ENCODE measurements at regions not wholly inside any gene's neighbourhood (a gene's known extent, or its start where the extent isn't known, plus 50 kb on each side); places are given as distances from the start of the nearest gene placed in this dataset.

GRCh38 chr11:121933694-121934093, 182.3 kb downstream of the BLID start:
- H3K9me3 Mint-ChIP-seq (ENCODE audit: low read depth, unreplicated experiment) = no peaks in the 10 kb centered on the region
- no peak overlapping the region for H3K27ac Mint-ChIP-seq (ENCODE audit: unreplicated experiment)
- DNase-seq = no peak
- no TSS peak for BruUV-seq (replicated peaks)
- TF ChIP-seq, protein P1, sequence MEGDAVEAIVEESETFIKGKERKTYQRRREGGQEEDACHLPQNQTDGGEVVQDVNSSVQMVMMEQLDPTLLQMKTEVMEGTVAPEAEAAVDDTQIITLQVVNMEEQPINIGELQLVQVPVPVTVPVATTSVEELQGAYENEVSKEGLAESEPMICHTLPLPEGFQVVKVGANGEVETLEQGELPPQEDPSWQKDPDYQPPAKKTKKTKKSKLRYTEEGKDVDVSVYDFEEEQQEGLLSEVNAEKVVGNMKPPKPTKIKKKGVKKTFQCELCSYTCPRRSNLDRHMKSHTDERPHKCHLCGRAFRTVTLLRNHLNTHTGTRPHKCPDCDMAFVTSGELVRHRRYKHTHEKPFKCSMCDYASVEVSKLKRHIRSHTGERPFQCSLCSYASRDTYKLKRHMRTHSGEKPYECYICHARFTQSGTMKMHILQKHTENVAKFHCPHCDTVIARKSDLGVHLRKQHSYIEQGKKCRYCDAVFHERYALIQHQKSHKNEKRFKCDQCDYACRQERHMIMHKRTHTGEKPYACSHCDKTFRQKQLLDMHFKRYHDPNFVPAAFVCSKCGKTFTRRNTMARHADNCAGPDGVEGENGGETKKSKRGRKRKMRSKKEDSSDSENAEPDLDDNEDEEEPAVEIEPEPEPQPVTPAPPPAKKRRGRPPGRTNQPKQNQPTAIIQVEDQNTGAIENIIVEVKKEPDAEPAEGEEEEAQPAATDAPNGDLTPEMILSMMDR (IDR thresholded peaks at IDR 0.05; ENCODE audit: unreplicated experiment) = no peak
- no peaks in the 10 kb centered on the region for H3K27me3 Mint-ChIP-seq (ENCODE audit: unreplicated experiment)
- CTCF ChIA-PET = no interaction called here
- intact Hi-C loops (cut with micrococcal nuclease; ENCODE audit: unreplicated experiment) = no loop called here
- H3K4me1 Mint-ChIP-seq (ENCODE audit: low read depth, unreplicated experiment) = no peaks in the 10 kb centered on the region
- no peaks in the 10 kb centered on the region for H3K36me3 Mint-ChIP-seq (ENCODE audit: insufficient read depth, unreplicated experiment)
- no peak overlapping the region for H3K4me3 Mint-ChIP-seq (ENCODE audit: low read depth, unreplicated experiment)

DNA sequence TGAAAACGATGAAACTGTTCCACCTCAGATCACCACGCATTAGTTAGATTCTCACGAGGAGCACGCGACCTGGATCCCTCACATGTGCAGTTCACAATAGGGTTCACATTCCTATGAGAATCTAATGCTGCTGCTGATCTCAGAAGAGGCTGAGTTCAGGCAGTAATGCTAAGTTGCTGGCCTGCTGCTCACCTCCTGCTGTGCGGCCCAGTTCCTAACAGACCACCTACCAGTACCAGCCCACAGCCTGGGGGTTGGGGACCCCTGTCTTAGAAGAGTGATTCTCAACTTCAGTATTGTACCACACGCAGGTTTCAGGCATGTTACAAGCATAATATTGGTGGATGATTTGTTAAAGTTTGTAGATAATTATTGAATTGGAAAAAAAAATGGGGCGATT, 182.7 kb downstream of the BLID start:
- CTCF ChIA-PET = no interaction called here
- H3K27ac Mint-ChIP-seq (ENCODE audit: unreplicated experiment) = no peak overlapping the region
- no peak for DNase-seq
- no TSS peak for BruUV-seq (replicated peaks)
- TF ChIP-seq, protein P1 (IDR thresholded peaks at IDR 0.05; ENCODE audit: unreplicated experiment) = no peak
- intact Hi-C loops (cut with micrococcal nuclease; ENCODE audit: unreplicated experiment) = no loop called here
- H3K27me3 Mint-ChIP-seq (ENCODE audit: unreplicated experiment) = no peaks in the 10 kb centered on the region
- no peak overlapping the region for H3K4me3 Mint-ChIP-seq (ENCODE audit: low read depth, unreplicated experiment)
- no peaks in the 10 kb centered on the region for H3K36me3 Mint-ChIP-seq (ENCODE audit: insufficient read depth, unreplicated experiment)
- H3K4me1 Mint-ChIP-seq (ENCODE audit: low read depth, unreplicated experiment) = no peaks in the 10 kb centered on the region
- no peaks in the 10 kb centered on the region for H3K9me3 Mint-ChIP-seq (ENCODE audit: low read depth, unreplicated experiment)

DNA sequence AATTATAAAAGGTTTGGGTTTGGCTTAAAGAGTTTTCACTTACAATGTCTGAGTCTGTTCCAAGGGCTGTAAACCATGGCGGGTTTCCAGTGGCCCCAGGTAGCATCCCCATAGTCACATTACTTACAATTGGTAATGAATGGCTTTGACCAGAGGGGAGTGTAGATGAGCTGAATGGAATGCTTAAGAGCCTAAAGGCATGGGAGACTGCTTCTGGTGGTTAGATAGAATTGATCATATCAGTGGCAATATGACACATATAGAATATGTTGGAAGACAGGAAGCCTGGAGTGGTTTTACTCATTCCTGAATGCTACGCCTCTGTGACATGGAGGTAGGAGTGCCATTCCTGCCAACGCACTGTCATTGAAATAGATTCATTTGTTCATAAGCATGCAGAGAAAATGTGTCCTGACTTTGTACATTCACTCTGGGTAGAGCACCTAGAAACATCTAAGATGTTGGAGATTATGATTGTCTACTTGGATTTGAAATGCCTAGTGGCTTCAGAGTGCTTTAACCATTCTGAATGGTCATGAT, 183.3 kb downstream of the BLID start:
- Mint-ChIP-seq H3K36me3 (ENCODE audit: insufficient read depth, unreplicated experiment) (no peaks in the 10 kb centered on the region), H3K4me3 (ENCODE audit: low read depth, unreplicated experiment) (no peak overlapping the region), H3K27me3 (ENCODE audit: unreplicated experiment) (no peaks in the 10 kb centered on the region), H3K27ac (ENCODE audit: unreplicated experiment) (no peak overlapping the region), H3K9me3 (ENCODE audit: low read depth, unreplicated experiment) (no peaks in the 10 kb centered on the region), H3K4me1 (ENCODE audit: low read depth, unreplicated experiment) (no peaks in the 10 kb centered on the region)
- DNase-seq = no peak
- TF ChIP-seq, protein P1 (IDR thresholded peaks at IDR 0.05; ENCODE audit: unreplicated experiment) = no peak
- BruUV-seq (replicated peaks) = no TSS peak
- intact Hi-C loops (cut with micrococcal nuclease; ENCODE audit: unreplicated experiment) = no loop called here
- CTCF ChIA-PET = no interaction called here

DNA sequence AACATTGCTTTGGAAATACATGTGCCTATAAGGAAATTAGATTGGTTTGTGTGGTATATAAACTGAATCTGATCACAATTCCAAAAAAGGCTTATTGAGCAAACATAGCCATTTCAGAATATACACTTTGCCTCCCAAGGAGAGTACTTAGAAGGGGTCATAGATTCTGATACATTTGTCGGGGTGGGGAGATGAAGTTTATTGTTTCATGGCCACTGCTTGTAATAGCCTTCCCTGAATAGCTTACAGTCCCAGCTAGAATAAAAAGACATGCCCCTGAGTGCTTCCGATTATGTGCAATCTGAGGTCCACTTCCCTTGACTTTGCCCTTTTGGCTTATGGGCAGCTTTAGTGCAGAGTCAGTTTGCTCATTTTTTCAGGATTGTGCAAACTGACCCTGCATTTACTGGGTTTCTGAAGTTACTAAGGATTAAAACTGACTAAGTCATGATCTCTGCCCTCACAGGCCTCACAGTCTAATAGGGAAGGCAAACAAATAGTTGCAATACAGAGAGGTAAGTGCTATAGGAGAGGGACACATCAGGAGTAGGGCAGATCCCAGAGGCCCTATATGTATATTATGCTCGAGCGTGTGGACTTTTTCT, 184.2 kb downstream of the BLID start:
- no peaks in the 10 kb centered on the region for H3K4me1 Mint-ChIP-seq (ENCODE audit: low read depth, unreplicated experiment)
- no peak for DNase-seq
- H3K4me3 Mint-ChIP-seq (ENCODE audit: low read depth, unreplicated experiment) = no peak overlapping the region
- intact Hi-C loops (cut with micrococcal nuclease; ENCODE audit: unreplicated experiment) = no loop called here
- no peak overlapping the region for H3K27ac Mint-ChIP-seq (ENCODE audit: unreplicated experiment)
- no peaks in the 10 kb centered on the region for H3K27me3 Mint-ChIP-seq (ENCODE audit: unreplicated experiment)
- CTCF ChIA-PET = no interaction called here
- H3K9me3 Mint-ChIP-seq (ENCODE audit: low read depth, unreplicated experiment) = no peaks in the 10 kb centered on the region
- no peaks in the 10 kb centered on the region for H3K36me3 Mint-ChIP-seq (ENCODE audit: insufficient read depth, unreplicated experiment)
- TF ChIP-seq, protein P1 (IDR thresholded peaks at IDR 0.05; ENCODE audit: unreplicated experiment) = no peak
- no TSS peak for BruUV-seq (replicated peaks)

Data from Calu3 (cell line).